ENCODE measurements at regions not wholly inside any gene's neighbourhood (a gene's known extent, or its start where the extent isn't known, plus 50 kb on each side); places are given as distances from the start of the nearest gene placed in this dataset.

GRCh38 chr3:16033889-16034687, 140.4 kb upstream of the GALNT15 start:
- Mint-ChIP-seq H3K27ac (no peak overlapping the region), H3K27me3 (peaks cover 29% of the 10 kb centered on the region), H3K9me3 (ENCODE audit: insufficient read depth) (peaks cover 4% of the 10 kb centered on the region), H3K4me3 (no peak overlapping the region), H3K4me1 (no peaks in the 10 kb centered on the region)
- H3K9ac ChIP-seq (ENCODE audit: low read length): no peak overlapping the region
- no peaks in the 10 kb centered on the region for H3K4me1 ChIP-seq (ENCODE audit: control insufficient read depth in 2 of 2, insufficient read depth in 2 of 2, low read length in 2 of 2)
- H3K4me2 ChIP-seq (replicated peaks; ENCODE audit: low read depth, low read length, poor library complexity, severe bottlenecking): no peak overlapping the region
- H3K36me3 ChIP-seq (replicated peaks in 1 of 2; ENCODE audit: control extremely low read depth in 1 of 2, control insufficient read depth in 1 of 2, extremely low read depth in 1 of 2, insufficient read depth in 2 of 2, low read length in 1 of 2): no peaks in the 10 kb centered on the region
- H3K4me3 ChIP-seq (ENCODE audit: control extremely low read depth in 1 of 5, extremely low read depth in 1 of 5, insufficient read depth in 1 of 5, low read depth in 2 of 5, low read length in 4 of 5): no peak overlapping the region
- ChIA-PET CTCF (interaction anchor here (1.3 kb wide), 1 partner anchor 15 kb away, joined by 4 read pairs; no protein-coding TSS in a partner anchor), POLR2A (no interaction called here)
- no peak overlapping the region for H3K27ac ChIP-seq (ENCODE audit: low read length in 2 of 2)
- intact Hi-C loops (cut with micrococcal nuclease): no loop called here
- no peaks in the 10 kb centered on the region for H4K20me1 ChIP-seq (ENCODE audit: control insufficient read depth, insufficient read depth, low read length, poor library complexity, severe bottlenecking)
- H3K9me3 ChIP-seq (ENCODE audit: control extremely low read depth in 1 of 3, control insufficient read depth in 2 of 3, insufficient read depth in 1 of 3, low read length in 2 of 3): no peaks in the 10 kb centered on the region
- no peaks in the 10 kb centered on the region for H3K79me2 ChIP-seq (ENCODE audit: control insufficient read depth, insufficient read depth, low read length)
- no CpG with 5 or more reads among the region's 3 CpGs for WGBS (ENCODE audit: insufficient coverage)
- no peak for DNase-seq
- no peak for ATAC-seq (ENCODE audit: low read depth)
- TF ChIP-seq CTCF (IDR thresholded peaks at IDR 0.05) (no peak), EZH2 (IDR thresholded peaks at IDR 0.05; ENCODE audit: borderline replicate concordance, insufficient read depth, low read depth, low read length, poor library complexity, severe bottlenecking) (no peak)
- no peaks in the 10 kb centered on the region for H3K27me3 ChIP-seq (replicated peaks in 1 of 4; ENCODE audit: control extremely low read depth in 1 of 4, control insufficient read depth in 3 of 4, insufficient read depth in 4 of 4, low read length in 3 of 4)
- no peak overlapping the region for H2AFZ ChIP-seq (ENCODE audit: insufficient read depth, low read depth, low read length, poor library complexity, severe bottlenecking)

GRCh38 chr3:16040991-16041390, 133.5 kb upstream of the GALNT15 start:
- H3K27me3 ChIP-seq (replicated peaks in 1 of 4; ENCODE audit: control extremely low read depth in 1 of 4, control insufficient read depth in 3 of 4, insufficient read depth in 4 of 4, low read length in 3 of 4): no peaks in the 10 kb centered on the region
- H3K27ac ChIP-seq (ENCODE audit: low read length in 2 of 2): no peak overlapping the region
- ATAC-seq (ENCODE audit: low read depth) (no peak), DNase-seq (no peak)
- Mint-ChIP-seq H3K27me3 (peaks cover 18% of the 10 kb centered on the region), H3K4me3 (no peak overlapping the region), H3K27ac (no peak overlapping the region), H3K9me3 (ENCODE audit: insufficient read depth) (no peaks in the 10 kb centered on the region), H3K4me1 (no peaks in the 10 kb centered on the region)
- H3K9ac ChIP-seq (ENCODE audit: low read length): no peak overlapping the region
- CTCF ChIA-PET: no interaction called here
- no peaks in the 10 kb centered on the region for H3K4me1 ChIP-seq (ENCODE audit: control insufficient read depth in 2 of 2, insufficient read depth in 2 of 2, low read length in 2 of 2)
- POLR2A ChIA-PET: no interaction called here
- no peaks in the 10 kb centered on the region for H3K79me2 ChIP-seq (ENCODE audit: control insufficient read depth, insufficient read depth, low read length)
- H4K20me1 ChIP-seq (ENCODE audit: control insufficient read depth, insufficient read depth, low read length, poor library complexity, severe bottlenecking): no peaks in the 10 kb centered on the region
- H3K36me3 ChIP-seq (replicated peaks in 1 of 2; ENCODE audit: control extremely low read depth in 1 of 2, control insufficient read depth in 1 of 2, extremely low read depth in 1 of 2, insufficient read depth in 2 of 2, low read length in 1 of 2): no peaks in the 10 kb centered on the region
- no peak overlapping the region for H3K4me3 ChIP-seq (ENCODE audit: control extremely low read depth in 1 of 5, extremely low read depth in 1 of 5, insufficient read depth in 1 of 5, low read depth in 2 of 5, low read length in 4 of 5)
- intact Hi-C loops (cut with micrococcal nuclease): no loop called here
- no peak overlapping the region for H2AFZ ChIP-seq (ENCODE audit: insufficient read depth, low read depth, low read length, poor library complexity, severe bottlenecking)
- no peaks in the 10 kb centered on the region for H3K9me3 ChIP-seq (ENCODE audit: control extremely low read depth in 1 of 3, control insufficient read depth in 2 of 3, insufficient read depth in 1 of 3, low read length in 2 of 3)
- no peak overlapping the region for H3K4me2 ChIP-seq (replicated peaks; ENCODE audit: low read depth, low read length, poor library complexity, severe bottlenecking)
- WGBS (ENCODE audit: insufficient coverage): 100% methylated on average over 1 of the region's 2 CpGs
- TF ChIP-seq CTCF (IDR thresholded peaks at IDR 0.05) (no peak), EZH2 (IDR thresholded peaks at IDR 0.05; ENCODE audit: borderline replicate concordance, insufficient read depth, low read depth, low read length, poor library complexity, severe bottlenecking) (no peak)
